ENCODE measurements at regions not wholly inside any gene's neighbourhood (a gene's known extent, or its start where the extent isn't known, plus 50 kb on each side); places are given as distances from the start of the nearest gene placed in this dataset.
"Not testable (repeated sequence)": the region's sequence is repeated elsewhere in the genome, so short reads cannot be mapped to it uniquely, and the experiment has no call there.

GRCh38 chr10:44099511-44099910 is 285.4 kb downstream of the CXCL12 start (continued):
- no peak for TF ChIP-seq YY1 (IDR thresholded peaks at IDR 0.05; ENCODE audit: low read depth, low read length)
- no peak for TF ChIP-seq USF2 (IDR thresholded peaks at IDR 0.05; ENCODE audit: low read length)
- TF ChIP-seq CEBPB (IDR thresholded peaks at IDR 0.05; ENCODE audit: low read depth, low read length) = no peak
- TF ChIP-seq ASH2L (IDR thresholded peaks at IDR 0.05; ENCODE audit: low read length) = no peak
- TF ChIP-seq EZH2 (IDR thresholded peaks at IDR 0.05; ENCODE audit: low read depth, low read length, severe bottlenecking) = no peak
- no peak for TF ChIP-seq TAF7 (optimal IDR thresholded peaks at IDR 0.05; ENCODE audit: borderline replicate concordance, low read depth, low read length)
- TF ChIP-seq EP300 (IDR thresholded peaks at IDR 0.05; ENCODE audit: borderline replicate concordance in 1 of 2, low read depth in 2 of 2, low read length in 2 of 2) = no peak
- TF ChIP-seq EGR1 (IDR thresholded peaks at IDR 0.05; ENCODE audit: borderline replicate concordance, low read depth, low read length) = no peak

GRCh38 chr10:44096217-44096616 is 288.7 kb downstream of the CXCL12 start:
- H2BK120ac ChIP-seq (replicated peaks; ENCODE audit: low read depth, low read length); H3K18ac ChIP-seq (ENCODE audit: extremely low read depth, low read length); H4K5ac ChIP-seq (ENCODE audit: insufficient read length, low read depth, low read length); H2AK5ac ChIP-seq (ENCODE audit: low read depth, low read length); H3K23ac ChIP-seq (ENCODE audit: insufficient read length); POLR2A ChIA-PET (ENCODE audit: partially characterized antibody); H3K9me3 ChIP-seq (ENCODE audit: insufficient read depth in 2 of 2, low read depth in 1 of 2, low read length in 1 of 2); H3K23me2 ChIP-seq (ENCODE audit: low read depth, low read length); H3K9ac ChIP-seq (replicated peaks in 1 of 4; ENCODE audit: extremely low read depth in 1 of 4, low read depth in 3 of 4, low read length in 3 of 4); H3K14ac ChIP-seq (ENCODE audit: insufficient read length); CTCF ChIA-PET (ENCODE audit: partially characterized antibody); H2BK20ac ChIP-seq (ENCODE audit: low read length); H2BK5ac ChIP-seq (ENCODE audit: low read depth, low read length); H3K79me1 ChIP-seq (ENCODE audit: low read depth, low read length); H4K91ac ChIP-seq (replicated peaks; ENCODE audit: insufficient read length, low read length); H3K4me3 ChIP-seq (ENCODE audit: extremely low read depth in 1 of 4, insufficient read depth in 2 of 4, low read depth in 3 of 4, low read length in 4 of 4); H3K4me1 ChIP-seq (replicated peaks in 1 of 4; ENCODE audit: control insufficient read depth in 3 of 4, insufficient read depth in 4 of 4, low read length in 3 of 4); H2AFZ ChIP-seq (ENCODE audit: low read length); H3K27ac ChIP-seq (ENCODE audit: low read depth, low read length); H3K56ac ChIP-seq (replicated peaks; ENCODE audit: insufficient read length, low read depth, low read length); H3K27me3 ChIP-seq (replicated peaks in 1 of 4; ENCODE audit: control insufficient read depth in 3 of 4, extremely low read depth in 1 of 4, insufficient read depth in 3 of 4, low read length in 3 of 4); H3K4me2 ChIP-seq (ENCODE audit: insufficient read depth in 1 of 2, low read depth in 2 of 2, low read length in 2 of 2); H3K79me2 ChIP-seq (ENCODE audit: control insufficient read depth in 1 of 2, insufficient read depth in 2 of 2, low read length in 2 of 2); H3K4ac ChIP-seq (replicated peaks; ENCODE audit: insufficient read length, low read depth, low read length); DNase-seq (ENCODE audit: low read depth in 1 of 2, low spot score in 2 of 2); H4K8ac ChIP-seq (ENCODE audit: extremely low read depth, insufficient read depth, low read length); FAIRE-seq; H4K20me1 ChIP-seq (replicated peaks in 1 of 2; ENCODE audit: control insufficient read depth in 1 of 2, insufficient read depth in 2 of 2, low read length in 2 of 2); H3K36me3 ChIP-seq (ENCODE audit: control insufficient read depth in 2 of 4, insufficient read depth in 4 of 4, low read length in 3 of 4); H2BK12ac ChIP-seq (ENCODE audit: low read depth, low read length); H2BK15ac ChIP-seq (ENCODE audit: low read length): not testable (repeated sequence)
- 83% methylated on average over 4 of the region's 4 CpGs; no CpG with 5 or more reads in 1 of the 2 experiments for WGBS, 2 experiments (ENCODE audit: extremely low coverage in 1 of 2, insufficient coverage in 1 of 2, insufficient read length in 1 of 2, insufficient replicate concordance in 2 of 2, low coverage in 1 of 2, low lambda C conversion rate in 2 of 2, missing lambda C conversion rate in 1 of 2)

Data from H1 (cell line).